Tibial nerve (tissue), 4 donors: ENCODE measurements at regions not wholly inside any gene's neighbourhood (a gene's known extent, or its start where the extent isn't known, plus 50 kb on each side); places are given as distances from the start of the nearest gene placed in this dataset.
"Not testable (repeated sequence)": the region's sequence is repeated elsewhere in the genome, so short reads cannot be mapped to it uniquely, and the experiment has no call there.

Source experiments
- DNase-seq, 2 donors: peaks; one replicate each; pipeline ENCODE4 v3.0.0-alpha.2; 2019; ENCODE audit warnings: low spot score in 2 of 2
- H3K27ac ChIP-seq, 4 donors: fragments of 200-600 bp; sonication (generic) in 3 of 4; one replicate each; pipeline ENCODE4 v1.5.1; 2017 to 2019; ENCODE audit warnings: mild to moderate bottlenecking in 1 of 4
- H3K27me3 ChIP-seq, 2 donors: fragments of 200-600 bp; sonication (generic) in 1 of 2; one replicate each; pipeline versions ENCODE4 v1.5.1 to v1.6.0; 2017 to 2019
- H3K36me3 ChIP-seq, 3 donors: fragments of 200-600 bp; sonication (generic); one replicate each; pipeline ENCODE4 v1.5.1; 2018 to 2019
- H3K4me1 ChIP-seq, 4 donors: fragments of 200-600 bp; sonication (generic) in 3 of 4; one replicate each; pipeline ENCODE4 v1.5.1; 2017 to 2019
- H3K4me3 ChIP-seq, 4 donors: fragments of 200-600 bp; sonication (generic) in 3 of 4; one replicate each; pipeline ENCODE4 v1.5.1; 2017 to 2019; ENCODE audit warnings: mild to moderate bottlenecking in 1 of 4, moderate library complexity in 1 of 4
- H3K9me3 ChIP-seq, 4 donors: fragments of 200-600 bp; sonication (generic) in 3 of 4; one replicate each; pipeline ENCODE4 v1.5.1; 2017 to 2019
- CTCF ChIP-seq, 5 experiments: fragments of 200-600 bp in 3 of 5; fragments of 450-650 bp in 2 of 5; sonication (generic) in 3 of 5; IDR thresholded peaks; one replicate each; pipeline ENCODE4 v1.5.1; 2016 to 2019; ENCODE audit warnings: antibody characterized with exemption in 5 of 5, mild to moderate bottlenecking in 3 of 5, moderate library complexity in 2 of 5
- EP300 ChIP-seq, 2 donors: sonication (generic); formaldehyde crosslinking; IDR thresholded peaks; one replicate each; pipeline ENCODE4 v1.6.1; 2017; ENCODE audit warnings: antibody characterized with exemption in 2 of 2, mild to moderate bottlenecking in 1 of 2
- POLR2A ChIP-seq, 2 donors: fragments of 450-650 bp; IDR thresholded peaks; one replicate each; pipeline ENCODE4 v1.6.1; 2017; ENCODE audit warnings: antibody characterized with exemption in 2 of 2, mild to moderate bottlenecking in 2 of 2, moderate library complexity in 2 of 2
- WGBS, 2 donors: methylation state at CpG; one replicate each; pipeline ENCODE4 v1.1.5; 2018; 5-methylcytosine and 5-hydroxymethylcytosine counted together

DNA sequence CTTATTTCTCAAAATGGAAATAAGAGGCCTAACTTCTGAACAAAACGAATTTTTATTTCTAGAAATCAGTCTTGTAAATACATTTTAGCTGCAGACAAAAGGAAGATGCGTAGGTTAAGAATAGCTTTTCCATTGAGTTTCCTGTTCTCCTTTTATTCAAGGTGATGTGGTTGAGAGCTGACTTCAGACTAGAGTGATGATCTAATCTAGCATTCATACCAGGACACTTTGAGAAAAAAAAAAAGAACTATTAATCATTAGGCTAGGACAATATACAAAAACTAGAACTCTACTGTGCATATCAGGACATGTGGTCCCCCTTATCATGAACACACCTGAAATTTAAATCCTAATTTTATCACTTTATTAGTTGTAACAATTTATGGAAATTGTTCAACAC, 884.5 kb upstream of the EPHA5 start:
- Histone ChIP-seq H3K4me1 (no peaks in the 10 kb centered on the region), H3K27ac (no peak overlapping the region), H3K9me3 (no peaks in the 10 kb centered on the region), H3K4me3 (no peak overlapping the region), H3K27me3 (no peaks in the 10 kb centered on the region), H3K36me3 (no peaks in the 10 kb centered on the region)
- DNase-seq, result no peak
- 76 to 83% methylated on average over 2 of the region's 2 CpGs for WGBS, 2 donors
- TF ChIP-seq CTCF (IDR thresholded peaks at IDR 0.05), result no peak
- TF ChIP-seq POLR2A (IDR thresholded peaks at IDR 0.05), result no peak
- TF ChIP-seq EP300 (IDR thresholded peaks at IDR 0.05), result no peak

DNA sequence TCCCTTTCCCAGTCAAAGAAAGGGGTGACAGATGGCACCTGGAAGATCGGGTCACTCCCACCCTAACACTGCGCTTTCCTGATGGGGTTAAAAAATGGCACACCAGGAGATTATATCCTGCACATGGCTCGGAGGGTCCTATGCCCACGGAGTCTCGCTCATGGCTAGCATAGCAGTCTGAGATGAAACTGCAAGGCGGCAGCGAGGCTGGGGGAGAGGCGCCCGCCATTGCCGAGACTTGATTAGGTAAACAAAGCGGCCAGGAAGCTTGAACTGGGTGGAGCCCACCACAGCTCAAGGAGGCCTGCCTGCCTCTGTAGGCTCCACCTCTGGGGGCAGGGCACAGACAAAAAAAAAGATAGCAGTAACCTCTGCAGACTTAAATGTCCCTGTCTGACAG, 875.0 kb upstream of the EPHA5 start:
- not testable (repeated sequence) for H3K4me1 ChIP-seq, H3K4me3 ChIP-seq, H3K36me3 ChIP-seq, H3K27ac ChIP-seq, DNase-seq, H3K27me3 ChIP-seq, H3K9me3 ChIP-seq
- 94% methylated on average over 11 of the region's 11 CpGs for WGBS, 2 donors

GRCh38 chr4:66544281-66544680, 874.0 kb upstream of the EPHA5 start:
- no peak for DNase-seq
- WGBS, 2 donors, result 88 to 95% methylated on average over 2 of the region's 2 CpGs
- H3K4me3 ChIP-seq, result no peak overlapping the region

GRCh38 chr4:66539745-66540144, 869.5 kb upstream of the EPHA5 start:
- 47 to 55% methylated on average over 4 of the region's 4 CpGs for WGBS, 2 donors
- DNase-seq, result no peak
- H3K4me3 ChIP-seq, result no peak overlapping the region
- TF ChIP-seq CTCF (IDR thresholded peaks at IDR 0.05), result no peak
- no peak for TF ChIP-seq EP300 (IDR thresholded peaks at IDR 0.05)
- no peak for TF ChIP-seq POLR2A (IDR thresholded peaks at IDR 0.05)
- no peaks in the 10 kb centered on the region for H3K27me3 ChIP-seq
- no peaks in the 10 kb centered on the region for H3K4me1 ChIP-seq
- no peaks in the 10 kb centered on the region for H3K9me3 ChIP-seq
- H3K36me3 ChIP-seq, result no peaks in the 10 kb centered on the region
- no peak overlapping the region for H3K27ac ChIP-seq

More at GRCh38 chr4:66544281-66544680, 874.0 kb upstream of the EPHA5 start:
- H3K27me3 ChIP-seq, result no peaks in the 10 kb centered on the region
- TF ChIP-seq CTCF (IDR thresholded peaks at IDR 0.05) (no peak), EP300 (IDR thresholded peaks at IDR 0.05) (no peak), POLR2A (IDR thresholded peaks at IDR 0.05) (no peak)
- H3K36me3 ChIP-seq, result no peaks in the 10 kb centered on the region
- H3K4me1 ChIP-seq, result no peaks in the 10 kb centered on the region
- no peaks in the 10 kb centered on the region for H3K9me3 ChIP-seq
- H3K27ac ChIP-seq, result no peak overlapping the region

- no peak overlapping the region for H3K4me3 ChIP-seq
- H3K9me3 ChIP-seq, result peaks cover 0 to 16% (median 0%) of the 10 kb centered on the region in 4 donors
- no peak for DNase-seq
- no peaks in the 10 kb centered on the region for H3K27me3 ChIP-seq
- no peaks in the 10 kb centered on the region for H3K4me1 ChIP-seq
- H3K36me3 ChIP-seq, result no peaks in the 10 kb centered on the region
- TF ChIP-seq POLR2A (IDR thresholded peaks at IDR 0.05) (no peak), CTCF (IDR thresholded peaks at IDR 0.05) (no peak), EP300 (IDR thresholded peaks at IDR 0.05) (no peak)
- H3K27ac ChIP-seq, result no peak overlapping the region
- 72 to 73% methylated on average over 3 of the region's 3 CpGs for WGBS, 2 donors
Observed at GRCh38 chr4:66524781-66525180, 854.5 kb upstream of the EPHA5 start.

GRCh38 chr4:66522244-66522643, 852.0 kb upstream of the EPHA5 start:
- Histone ChIP-seq H3K4me3 (no peak overlapping the region), H3K27me3 (no peaks in the 10 kb centered on the region), H3K9me3 (peaks cover 0 to 5% (median 0%) of the 10 kb centered on the region in 4 donors), H3K36me3 (no peaks in the 10 kb centered on the region), H3K27ac (no peak overlapping the region), H3K4me1 (no peaks in the 10 kb centered on the region)
- no peak for TF ChIP-seq POLR2A (IDR thresholded peaks at IDR 0.05)
- no peak for TF ChIP-seq EP300 (IDR thresholded peaks at IDR 0.05)
- no peak for TF ChIP-seq CTCF (IDR thresholded peaks at IDR 0.05)
- no peak for DNase-seq
